D721Med (cell line): ENCODE measurements at regions not wholly inside any gene's neighbourhood (a gene's known extent, or its start where the extent isn't known, plus 50 kb on each side); places are given as distances from the start of the nearest gene placed in this dataset.
"Not testable (repeated sequence)": the region's sequence is repeated elsewhere in the genome, so short reads cannot be mapped to it uniquely, and the experiment has no call there.

Source experiments
- DNase-seq: peaks from one replicate; pipeline ENCODE4 v3.0.0; 2011; ENCODE audit warnings: low spot score; ENCODE audit not compliant: insufficient read length
- FAIRE-seq: peaks from 2 replicates; lab custom pipeline; 2011; peaks lifted over from hg19 to GRCh38; lab: Jason Lieb, UNC
- TF ChIP-seq, protein P1 (sequence below): IDR thresholded peaks from 2 replicates; pipeline ENCODE4 v1.5.1; 2012; ENCODE audit warnings: mild to moderate bottlenecking, control low read depth; ENCODE audit not compliant: insufficient read depth; ENCODE audit errors: missing control alignments

DNA sequence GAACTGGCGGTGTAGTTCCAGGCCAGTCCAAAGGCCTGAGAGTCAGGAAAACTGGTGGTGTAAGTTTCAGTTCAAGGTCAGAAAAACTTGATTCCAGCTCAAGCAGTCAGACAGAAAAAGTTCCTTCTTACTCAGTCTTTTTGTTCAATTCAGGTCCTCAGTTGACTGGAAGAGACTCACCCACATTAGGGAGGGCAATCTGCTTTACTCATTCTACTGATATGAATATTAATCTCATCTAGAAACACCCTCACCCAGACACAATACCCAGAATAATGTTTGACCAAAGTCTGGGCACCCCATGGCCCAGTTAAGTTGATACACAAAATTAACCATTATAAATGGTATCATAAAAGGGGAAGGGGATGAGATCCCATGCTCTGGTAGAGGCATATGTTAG lies 50.1 kb upstream of the LTA4H start:
- DNase-seq (no peak), FAIRE-seq (no peak)
- TF ChIP-seq, protein P1, sequence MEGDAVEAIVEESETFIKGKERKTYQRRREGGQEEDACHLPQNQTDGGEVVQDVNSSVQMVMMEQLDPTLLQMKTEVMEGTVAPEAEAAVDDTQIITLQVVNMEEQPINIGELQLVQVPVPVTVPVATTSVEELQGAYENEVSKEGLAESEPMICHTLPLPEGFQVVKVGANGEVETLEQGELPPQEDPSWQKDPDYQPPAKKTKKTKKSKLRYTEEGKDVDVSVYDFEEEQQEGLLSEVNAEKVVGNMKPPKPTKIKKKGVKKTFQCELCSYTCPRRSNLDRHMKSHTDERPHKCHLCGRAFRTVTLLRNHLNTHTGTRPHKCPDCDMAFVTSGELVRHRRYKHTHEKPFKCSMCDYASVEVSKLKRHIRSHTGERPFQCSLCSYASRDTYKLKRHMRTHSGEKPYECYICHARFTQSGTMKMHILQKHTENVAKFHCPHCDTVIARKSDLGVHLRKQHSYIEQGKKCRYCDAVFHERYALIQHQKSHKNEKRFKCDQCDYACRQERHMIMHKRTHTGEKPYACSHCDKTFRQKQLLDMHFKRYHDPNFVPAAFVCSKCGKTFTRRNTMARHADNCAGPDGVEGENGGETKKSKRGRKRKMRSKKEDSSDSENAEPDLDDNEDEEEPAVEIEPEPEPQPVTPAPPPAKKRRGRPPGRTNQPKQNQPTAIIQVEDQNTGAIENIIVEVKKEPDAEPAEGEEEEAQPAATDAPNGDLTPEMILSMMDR = no peak

DNA sequence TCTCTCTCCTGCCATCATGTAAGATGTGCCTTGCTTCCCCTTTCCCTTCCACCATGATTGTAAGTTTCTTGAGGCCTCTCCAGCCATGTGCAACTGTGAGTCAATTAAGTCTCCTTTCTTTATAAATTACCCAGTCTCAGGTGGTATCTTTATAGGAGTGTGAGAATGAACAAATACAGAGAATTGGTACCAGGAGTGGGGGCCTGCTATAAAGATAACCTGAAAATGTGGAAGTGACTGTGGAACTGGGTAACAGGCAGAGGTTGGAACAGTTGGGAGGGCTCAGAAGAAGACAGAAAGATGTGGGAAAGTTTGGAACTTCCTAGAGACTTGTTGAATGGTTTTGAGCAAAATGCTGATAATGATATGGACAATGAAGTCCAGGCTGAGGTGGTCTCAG lies 50.8 kb upstream of the LTA4H start:
- FAIRE-seq, DNase-seq: not testable (repeated sequence)

DNA sequence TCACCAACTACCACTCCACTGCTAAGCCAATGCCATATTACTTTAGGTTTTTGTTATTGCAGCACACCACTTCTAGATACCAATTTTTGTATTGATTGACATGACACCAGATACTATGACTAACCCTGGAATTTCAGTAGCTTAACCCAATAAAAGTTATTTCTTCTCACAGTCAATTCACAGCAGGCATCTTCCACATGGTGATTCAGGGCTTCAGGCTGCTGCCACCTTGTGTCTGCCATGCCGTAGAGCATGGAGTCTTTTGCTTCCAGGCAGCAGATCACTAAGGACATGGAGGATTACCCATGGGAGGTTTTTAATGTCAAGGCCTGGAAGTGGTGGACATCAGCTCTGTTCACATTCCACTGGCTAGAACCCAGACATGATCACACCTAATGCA lies 56.4 kb upstream of the LTA4H start:
- no peak for FAIRE-seq
- TF ChIP-seq, protein P1 = no peak
- no peak for DNase-seq

DNA sequence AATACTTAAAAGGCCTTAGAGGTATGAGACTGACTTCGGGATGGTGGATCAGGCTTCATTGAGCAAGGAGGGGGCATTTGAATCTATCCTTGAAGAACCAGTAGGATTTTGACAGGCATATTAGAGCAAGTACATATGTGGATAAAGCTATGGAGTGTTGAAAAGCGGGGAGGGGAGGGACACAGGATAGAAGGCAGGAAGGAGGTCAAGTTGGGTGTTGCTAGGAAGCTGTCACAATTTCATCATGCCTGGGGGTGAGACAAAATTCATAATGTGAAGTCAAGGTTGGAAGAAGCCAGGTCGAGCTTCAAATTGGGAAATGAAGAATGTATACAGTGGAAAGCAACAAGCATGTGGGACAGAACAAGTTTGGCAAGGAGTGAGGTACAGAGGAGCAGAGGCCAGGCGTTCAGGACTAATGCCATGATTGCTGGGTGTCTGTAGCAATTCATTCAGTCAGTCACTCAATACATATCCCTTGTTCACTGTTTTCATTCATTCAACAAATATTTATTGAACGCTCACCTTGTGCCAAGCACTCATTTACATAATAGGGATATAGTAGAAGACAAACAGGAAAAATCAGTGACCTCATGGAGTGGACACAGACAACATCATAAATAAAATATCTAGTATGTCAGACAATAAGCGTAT lies 58.3 kb upstream of the LTA4H start:
- TF ChIP-seq, protein P1 = no peak
- DNase-seq (no peak), FAIRE-seq (no peak)

DNA sequence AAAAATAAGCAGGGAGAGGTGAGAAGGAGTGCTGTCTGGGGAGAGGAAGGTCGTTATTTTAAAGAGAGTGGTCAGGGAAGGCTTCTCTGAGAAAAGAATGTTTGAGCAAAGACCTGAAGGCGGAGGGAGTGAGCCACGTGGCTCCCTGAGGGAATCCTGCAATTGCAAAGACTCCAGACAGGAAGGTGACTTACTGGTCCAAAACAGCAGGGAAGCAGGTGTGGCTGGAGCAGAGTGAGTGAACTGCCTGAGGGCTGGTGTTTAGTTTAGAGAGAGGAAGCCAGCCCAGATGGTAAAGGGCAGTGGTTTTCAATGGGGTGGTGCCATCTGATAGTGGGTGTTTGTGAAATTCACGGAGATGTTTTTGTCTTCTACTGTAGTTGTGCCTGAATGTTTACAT lies 58.8 kb upstream of the LTA4H start:
- TF ChIP-seq, protein P1 = no peak

DNA sequence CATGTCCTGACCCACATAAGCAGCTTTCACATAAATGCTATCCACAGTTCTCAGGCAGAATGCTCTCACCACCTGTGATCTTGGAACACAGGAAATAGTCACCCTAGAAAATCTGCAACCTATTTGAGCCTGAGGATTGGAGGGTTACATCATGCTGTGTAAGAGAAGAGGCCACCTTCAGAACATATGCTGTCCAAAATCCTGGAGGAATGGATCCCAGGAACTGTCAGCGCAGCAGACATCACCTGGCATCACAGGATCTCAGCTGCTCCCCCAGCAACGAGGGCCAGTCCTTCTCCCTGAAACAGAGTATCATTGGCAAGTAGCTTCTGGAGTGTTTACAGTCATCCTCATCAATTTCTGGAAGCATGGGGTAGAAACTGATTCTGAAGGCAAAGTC lies 63.2 kb upstream of the LTA4H start:
- TF ChIP-seq, protein P1 = no peak
- FAIRE-seq (no peak), DNase-seq (no peak)

More for the DNA sequence above, 58.8 kb upstream of the LTA4H start:
- no peak for DNase-seq
- FAIRE-seq = no peak

DNA sequence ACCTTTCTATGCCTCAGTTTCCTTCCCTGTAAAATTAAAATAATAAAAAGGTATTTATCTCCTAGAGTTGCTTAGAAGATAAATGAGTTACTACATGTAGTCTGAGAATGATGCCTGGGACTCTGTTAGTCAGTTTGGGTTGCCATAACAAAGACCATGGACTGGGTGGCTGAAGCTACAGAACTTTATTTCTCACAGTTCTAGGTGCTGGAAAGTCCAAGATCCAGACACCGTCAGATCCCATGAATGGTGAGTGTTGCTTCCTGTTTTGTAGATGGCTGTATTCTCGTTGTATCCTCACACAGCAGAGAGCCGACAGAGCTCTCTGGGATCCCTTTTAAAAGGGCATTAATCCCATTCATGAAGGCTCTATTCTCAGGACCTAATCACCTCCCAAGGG lies 64.0 kb upstream of the LTA4H start:
- FAIRE-seq (no peak), DNase-seq (no peak)
- TF ChIP-seq, protein P1 = no peak

DNA sequence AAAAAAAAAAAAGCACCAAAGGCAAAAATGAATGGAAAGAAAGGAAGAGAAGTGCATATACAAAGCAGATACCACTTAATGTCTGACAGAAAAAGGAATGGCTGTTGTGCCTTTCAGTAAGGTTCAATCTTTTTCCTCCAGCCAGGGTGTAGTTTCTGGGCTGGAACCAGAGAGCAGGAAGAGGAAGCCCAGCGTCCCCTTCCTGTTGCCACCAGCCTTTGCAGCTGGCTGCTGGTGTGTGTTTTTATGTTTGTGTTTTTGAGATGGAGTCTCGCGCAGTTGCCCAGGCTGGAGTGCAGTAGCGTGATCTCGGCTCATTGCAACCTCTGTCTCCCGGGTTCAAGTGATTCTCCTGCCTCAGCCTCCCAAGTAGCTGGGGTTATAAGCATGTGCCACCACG lies 64.6 kb upstream of the LTA4H start:
- FAIRE-seq (no peak), DNase-seq (no peak)
- TF ChIP-seq, protein P1 = no peak
